Peyer's patch (tissue), 4 donors: ENCODE measurements at regions not wholly inside any gene's neighbourhood (a gene's known extent, or its start where the extent isn't known, plus 50 kb on each side); places are given as distances from the start of the nearest gene placed in this dataset.

Experiments used
- DNase-seq, 3 donors: peaks; one replicate each; pipeline ENCODE4 v3.0.0-alpha.2; 2017 to 2019
- H3K27ac ChIP-seq, 4 donors: fragments of 200-600 bp; sonication (generic); one replicate each; pipeline ENCODE4 v1.5.1; 2016 to 2019
- H3K27me3 ChIP-seq, 2 donors: fragments of 200-600 bp; sonication (generic); one replicate each; pipeline ENCODE4 v1.5.1; 2019
- H3K36me3 ChIP-seq, 3 donors: fragments of 200-600 bp; sonication (generic); one replicate each; pipeline ENCODE4 v1.5.1; 2016 to 2019
- H3K4me1 ChIP-seq, 4 donors: fragments of 200-600 bp; sonication (generic); one replicate each; pipeline ENCODE4 v1.5.1; 2016 to 2019
- H3K4me3 ChIP-seq, 4 donors: fragments of 200-600 bp; sonication (generic); 1 replicate in 3 of 4; 2 replicates in 1 of 4; pipeline ENCODE4 v1.5.1; 2016 to 2019; ENCODE audit warnings: mild to moderate bottlenecking in 1 of 4
- H3K9me3 ChIP-seq, 4 donors: fragments of 200-600 bp; sonication (generic); one replicate each; pipeline ENCODE4 v1.5.1; 2016 to 2019; ENCODE audit warnings: mild to moderate bottlenecking in 1 of 4
- CTCF ChIP-seq, 6 experiments: fragments of 450-650 bp in 4 of 6; fragments of 200-600 bp in 2 of 6; sonication (generic) in 1 of 6; IDR thresholded peaks; one replicate each; pipeline ENCODE4 v1.5.1; 2017 to 2019; ENCODE audit warnings: antibody characterized with exemption in 6 of 6, mild to moderate bottlenecking in 3 of 6, moderate library complexity in 1 of 6
- POLR2A ChIP-seq, 2 donors: fragments of 450-650 bp; IDR thresholded peaks; one replicate each; pipeline ENCODE4 v1.5.1; 2017; ENCODE audit warnings: antibody characterized with exemption in 2 of 2, mild to moderate bottlenecking in 2 of 2, moderate library complexity in 2 of 2

DNA sequence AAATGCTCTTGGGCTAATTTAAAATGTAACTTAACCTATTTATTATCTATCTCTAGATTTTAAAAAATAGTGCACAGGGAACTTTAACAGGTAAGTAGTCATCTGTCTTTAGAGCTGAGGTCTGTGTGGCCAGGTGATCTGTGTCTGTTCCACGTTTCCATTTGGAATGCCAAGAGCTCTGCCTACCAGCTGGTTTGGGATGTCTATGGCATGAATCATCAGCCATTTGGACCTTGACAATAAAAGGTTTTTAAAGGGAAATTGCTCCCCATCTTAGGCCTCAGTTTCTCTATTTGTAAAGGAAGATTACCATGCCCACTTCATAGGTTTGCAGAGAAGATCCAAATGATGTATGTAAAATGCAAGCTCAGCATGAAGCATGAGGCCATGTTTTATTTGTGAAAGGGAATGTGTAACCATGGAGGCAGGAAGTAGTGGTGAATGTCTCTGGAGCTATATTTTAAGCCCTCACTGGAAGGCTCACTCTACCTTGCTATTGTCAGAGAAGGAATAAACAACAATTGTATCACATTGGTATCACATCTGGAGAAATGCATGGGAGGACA lies 548.1 kb upstream of the LMCD1 start:
- Histone ChIP-seq H3K4me3 (no peak overlapping the region), H3K4me1 (no peaks in the 10 kb centered on the region), H3K27ac (no peak overlapping the region), H3K27me3 (no peaks in the 10 kb centered on the region), H3K36me3 (no peaks in the 10 kb centered on the region), H3K9me3 (no peaks in the 10 kb centered on the region)
- no peak for DNase-seq
- no peak for TF ChIP-seq CTCF (IDR thresholded peaks at IDR 0.05)

- Histone ChIP-seq H3K4me3 (no peak overlapping the region), H3K27me3 (no peaks in the 10 kb centered on the region), H3K9me3 (no peaks in the 10 kb centered on the region), H3K36me3 (no peaks in the 10 kb centered on the region), H3K4me1 (no peaks in the 10 kb centered on the region), H3K27ac (no peak overlapping the region)
- TF ChIP-seq CTCF (IDR thresholded peaks at IDR 0.05) (no peak), POLR2A (IDR thresholded peaks at IDR 0.05) (no peak)
- DNase-seq: no peak
Measured at GRCh38 chr3:7957024-7957423, 544.6 kb upstream of the LMCD1 start.

DNA sequence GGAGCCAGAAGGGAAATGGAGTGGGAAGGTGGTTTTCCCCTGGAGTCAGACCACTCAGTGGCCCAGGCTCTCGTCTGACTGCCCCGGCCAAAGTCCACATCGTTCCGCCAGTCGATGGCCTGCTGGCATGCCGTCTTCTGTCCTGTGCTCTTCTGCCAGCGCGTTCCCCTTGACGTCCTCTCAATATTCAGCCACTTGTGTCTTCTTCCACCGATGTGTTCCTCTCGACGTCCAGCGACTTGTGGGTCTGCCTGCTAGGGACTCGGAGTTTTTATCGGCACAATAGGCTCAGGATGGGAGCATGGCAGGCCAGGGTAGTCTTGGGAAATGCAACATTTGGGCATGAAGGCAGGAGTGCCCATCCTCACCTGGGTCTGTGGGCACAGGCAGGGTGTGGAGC lies 542.5 kb upstream of the LMCD1 start:
- Histone ChIP-seq H3K4me3 (no peak overlapping the region), H3K4me1 (no peaks in the 10 kb centered on the region), H3K9me3 (no peaks in the 10 kb centered on the region), H3K27ac (no peak overlapping the region), H3K36me3 (no peaks in the 10 kb centered on the region), H3K27me3 (no peaks in the 10 kb centered on the region)
- DNase-seq: no peak
- TF ChIP-seq CTCF (IDR thresholded peaks at IDR 0.05): no peak
- no peak for TF ChIP-seq POLR2A (IDR thresholded peaks at IDR 0.05)

DNA sequence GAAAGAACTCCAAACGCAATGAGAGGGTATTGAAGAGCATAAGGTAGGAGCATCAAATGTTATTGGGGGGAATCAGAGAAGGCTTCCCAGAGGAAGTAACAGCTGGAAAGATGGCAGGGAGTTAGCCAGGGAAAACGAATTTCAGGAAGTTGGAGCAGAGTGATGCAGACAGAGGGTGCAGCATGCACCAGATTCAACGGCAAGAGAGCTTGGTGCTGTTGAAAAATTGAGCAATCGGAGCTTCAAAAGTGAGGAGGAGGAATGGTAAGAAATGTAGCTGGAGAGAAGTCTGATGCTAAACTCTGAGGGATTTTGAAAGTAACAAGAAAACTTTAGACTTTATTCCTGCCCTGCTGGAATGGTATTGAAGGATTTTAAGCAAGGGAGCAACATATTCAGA lies 541.0 kb upstream of the LMCD1 start:
- Histone ChIP-seq H3K36me3 (no peaks in the 10 kb centered on the region), H3K4me1 (no peaks in the 10 kb centered on the region), H3K9me3 (no peaks in the 10 kb centered on the region), H3K4me3 (no peak overlapping the region), H3K27ac (no peak overlapping the region), H3K27me3 (no peaks in the 10 kb centered on the region)
- TF ChIP-seq CTCF (IDR thresholded peaks at IDR 0.05) (no peak), POLR2A (IDR thresholded peaks at IDR 0.05) (no peak)
- DNase-seq: no peak

DNA sequence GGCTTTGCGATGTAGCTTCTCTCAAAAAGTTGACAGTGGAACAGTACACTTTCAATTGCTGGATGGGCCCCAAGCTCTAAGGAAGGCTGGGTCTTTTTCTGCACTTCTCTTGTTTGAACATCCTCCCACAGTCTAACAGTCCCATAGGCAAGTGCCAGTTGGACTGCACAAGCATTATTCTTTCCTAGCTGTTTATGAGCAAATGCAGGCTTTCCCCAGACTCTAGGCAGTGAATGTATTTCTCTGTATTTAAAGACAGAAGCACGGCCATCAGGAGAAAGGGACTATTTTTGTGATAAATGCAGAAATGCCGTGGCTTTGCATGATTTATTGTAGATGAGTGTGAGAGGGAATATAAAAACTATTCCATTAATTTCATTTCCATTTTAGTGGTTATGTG lies 539.3 kb upstream of the LMCD1 start:
- DNase-seq: no peak
- no peaks in the 10 kb centered on the region for H3K27me3 ChIP-seq
- H3K27ac ChIP-seq: no peak overlapping the region
- no peaks in the 10 kb centered on the region for H3K9me3 ChIP-seq
- TF ChIP-seq POLR2A (IDR thresholded peaks at IDR 0.05): no peak
- no peak for TF ChIP-seq CTCF (IDR thresholded peaks at IDR 0.05)
- H3K4me3 ChIP-seq: no peak overlapping the region
- H3K36me3 ChIP-seq: no peaks in the 10 kb centered on the region
- no peaks in the 10 kb centered on the region for H3K4me1 ChIP-seq

GRCh38 chr3:7964899-7965298 lies 536.7 kb upstream of the LMCD1 start:
- no peak overlapping the region for H3K27ac ChIP-seq
- no peak for TF ChIP-seq CTCF (IDR thresholded peaks at IDR 0.05)
- no peak for TF ChIP-seq POLR2A (IDR thresholded peaks at IDR 0.05)
- no peaks in the 10 kb centered on the region for H3K4me1 ChIP-seq
- H3K4me3 ChIP-seq: no peak overlapping the region
- H3K36me3 ChIP-seq: no peaks in the 10 kb centered on the region
- no peak for DNase-seq
- no peaks in the 10 kb centered on the region for H3K9me3 ChIP-seq
- no peaks in the 10 kb centered on the region for H3K27me3 ChIP-seq
